Astrocyte (in vitro differentiated cells and primary cell): ENCODE measurements at regions not wholly inside any gene's neighbourhood (a gene's known extent, or its start where the extent isn't known, plus 50 kb on each side); places are given as distances from the start of the nearest gene placed in this dataset.

Experiments
- DNase-seq: peaks from one replicate; pipeline ENCODE4 v3.0.0-alpha.2; 2010; ENCODE audit warnings: low read depth
- FAIRE-seq: peaks from 2 replicates; lab custom pipeline; 2011; peaks lifted over from hg19 to GRCh38; lab: Jason Lieb, UNC
- H2AFZ ChIP-seq: 2 replicates; pipeline ENCODE4 v1.6.0; 2012; ENCODE audit warnings: low read depth, low read length, inconsistent platforms
- H3K27ac ChIP-seq: 2 replicates; pipeline ENCODE4 v1.5.1; 2011; ENCODE audit warnings: low read depth, low read length, inconsistent platforms
- H3K27me3 ChIP-seq: 2 replicates; pipeline ENCODE4 v1.6.0; 2011; ENCODE audit warnings: low read length, inconsistent platforms; ENCODE audit not compliant: insufficient read depth
- H3K36me3 ChIP-seq: 2 replicates; pipeline ENCODE4 v1.5.1; 2011; ENCODE audit warnings: low read length, inconsistent platforms; ENCODE audit not compliant: insufficient read depth
- H3K4me1 ChIP-seq: 2 replicates; pipeline ENCODE4 v1.5.1; 2011; ENCODE audit warnings: low read length, inconsistent platforms; ENCODE audit not compliant: insufficient read depth
- H3K4me2 ChIP-seq: 2 replicates; pipeline ENCODE4 v1.6.0; 2012; ENCODE audit warnings: low read length, inconsistent platforms
- H3K4me3 ChIP-seq: 2 replicates; pipeline ENCODE4 v1.5.1; 2011; ENCODE audit warnings: low read depth, mild to moderate bottlenecking, low read length, inconsistent platforms; ENCODE audit not compliant: insufficient read depth
- H3K79me2 ChIP-seq: 2 replicates; pipeline ENCODE4 v1.6.0; 2012; ENCODE audit warnings: mild to moderate bottlenecking, low read length, inconsistent platforms; ENCODE audit not compliant: insufficient read depth
- H3K9ac ChIP-seq: 2 replicates; pipeline ENCODE4 v1.6.0; 2012; ENCODE audit warnings: mild to moderate bottlenecking, low read length, inconsistent platforms
- H3K9me3 ChIP-seq: 2 replicates; pipeline ENCODE4 v1.5.1; 2012; ENCODE audit warnings: low read depth, mild to moderate bottlenecking, low read length, inconsistent platforms; ENCODE audit not compliant: insufficient read depth
- H4K20me1 ChIP-seq: 2 replicates; pipeline ENCODE4 v1.6.0; 2012; ENCODE audit warnings: low read length, inconsistent platforms; ENCODE audit not compliant: insufficient read depth
- H3K27ac Mint-ChIP-seq: one replicate; pipeline ENCODE4 v1.8.0; 2021; ENCODE audit warnings: mild to moderate bottlenecking, mixed read lengths; ENCODE audit not compliant: unreplicated experiment
- H3K27me3 Mint-ChIP-seq: one replicate; pipeline ENCODE4 v1.8.0; 2021; ENCODE audit warnings: low read depth, mixed read lengths; ENCODE audit not compliant: unreplicated experiment
- H3K36me3 Mint-ChIP-seq: one replicate; pipeline ENCODE4 v1.8.0; 2021; ENCODE audit warnings: low read depth, mixed read lengths; ENCODE audit not compliant: unreplicated experiment
- H3K4me1 Mint-ChIP-seq: one replicate; pipeline ENCODE4 v1.8.0; 2021; ENCODE audit warnings: low read depth, mixed read lengths; ENCODE audit not compliant: unreplicated experiment
- H3K4me3 Mint-ChIP-seq: one replicate; pipeline ENCODE4 v1.8.0; 2021; ENCODE audit warnings: mild to moderate bottlenecking, moderate library complexity, mixed read lengths; ENCODE audit not compliant: unreplicated experiment
- H3K9me3 Mint-ChIP-seq: one replicate; pipeline ENCODE4 v1.8.0; 2021; ENCODE audit warnings: mild to moderate bottlenecking, mixed read lengths; ENCODE audit not compliant: unreplicated experiment
- CTCF ChIP-seq: IDR thresholded peaks from 2 replicates; pipeline ENCODE4 v1.5.1; 2011; ENCODE audit warnings: low read depth, mild to moderate bottlenecking, inconsistent platforms, low read length, moderate library complexity; ENCODE audit not compliant: insufficient read depth
- EZH2 ChIP-seq: IDR thresholded peaks from 2 replicates; pipeline ENCODE4 v1.6.1; 2012; ENCODE audit warnings: mild to moderate bottlenecking, low read length, inconsistent platforms; ENCODE audit not compliant: insufficient read depth

GRCh38 chr5:28117691-28118090 lies 1079.3 kb upstream of the CDH9 start:
- no peak overlapping the region for H3K4me3 ChIP-seq
- H3K36me3 ChIP-seq, result no peaks in the 10 kb centered on the region
- Mint-ChIP-seq H3K27me3 (no peaks in the 10 kb centered on the region), H3K4me3 (no peak overlapping the region), H3K36me3 (no peaks in the 10 kb centered on the region), H3K27ac (no peak overlapping the region), H3K9me3 (peaks cover 3% of the 10 kb centered on the region), H3K4me1 (no peaks in the 10 kb centered on the region)
- H3K4me1 ChIP-seq, result no peaks in the 10 kb centered on the region
- no peaks in the 10 kb centered on the region for H4K20me1 ChIP-seq
- DNase-seq (no peak), FAIRE-seq (no peak)
- TF ChIP-seq CTCF (no peak), EZH2 (no peak)
- no peak overlapping the region for H3K27ac ChIP-seq
- H3K4me2 ChIP-seq, result no peak overlapping the region
- no peaks in the 10 kb centered on the region for H3K9me3 ChIP-seq
- H3K9ac ChIP-seq, result no peak overlapping the region
- H3K79me2 ChIP-seq, result no peaks in the 10 kb centered on the region
- no peaks in the 10 kb centered on the region for H3K27me3 ChIP-seq
- no peak overlapping the region for H2AFZ ChIP-seq

DNA sequence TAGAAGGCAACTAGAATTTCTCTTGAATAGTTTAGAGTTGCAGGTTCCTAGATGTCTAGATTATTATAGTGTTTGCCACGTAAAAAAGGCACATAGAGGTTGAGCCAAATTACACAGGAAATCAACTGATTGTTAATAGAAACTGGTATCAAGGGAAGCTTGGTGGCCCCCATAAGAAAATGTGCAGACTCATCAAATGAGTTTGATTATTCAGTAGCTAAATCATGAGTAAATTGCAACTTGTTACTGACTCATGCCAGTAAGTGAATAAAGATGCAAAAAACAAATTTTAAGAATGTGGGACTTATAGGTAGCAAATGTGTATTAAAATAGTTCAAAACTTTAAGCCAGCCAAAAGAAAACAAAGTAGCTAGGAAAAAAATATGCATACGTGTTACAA lies 1078.9 kb upstream of the CDH9 start:
- FAIRE-seq, result no peak
- Histone ChIP-seq H4K20me1 (no peaks in the 10 kb centered on the region), H3K79me2 (no peaks in the 10 kb centered on the region), H3K27ac (no peak overlapping the region), H3K4me3 (no peak overlapping the region), H2AFZ (no peak overlapping the region), H3K27me3 (no peaks in the 10 kb centered on the region), H3K36me3 (no peaks in the 10 kb centered on the region), H3K4me2 (no peak overlapping the region), H3K4me1 (no peaks in the 10 kb centered on the region), H3K9me3 (no peaks in the 10 kb centered on the region), H3K9ac (no peak overlapping the region)
- Mint-ChIP-seq H3K9me3 (peaks cover 3% of the 10 kb centered on the region), H3K4me1 (no peaks in the 10 kb centered on the region), H3K36me3 (no peaks in the 10 kb centered on the region), H3K4me3 (no peak overlapping the region), H3K27me3 (no peaks in the 10 kb centered on the region), H3K27ac (no peak overlapping the region)
- no peak for TF ChIP-seq CTCF
- DNase-seq, result no peak

DNA sequence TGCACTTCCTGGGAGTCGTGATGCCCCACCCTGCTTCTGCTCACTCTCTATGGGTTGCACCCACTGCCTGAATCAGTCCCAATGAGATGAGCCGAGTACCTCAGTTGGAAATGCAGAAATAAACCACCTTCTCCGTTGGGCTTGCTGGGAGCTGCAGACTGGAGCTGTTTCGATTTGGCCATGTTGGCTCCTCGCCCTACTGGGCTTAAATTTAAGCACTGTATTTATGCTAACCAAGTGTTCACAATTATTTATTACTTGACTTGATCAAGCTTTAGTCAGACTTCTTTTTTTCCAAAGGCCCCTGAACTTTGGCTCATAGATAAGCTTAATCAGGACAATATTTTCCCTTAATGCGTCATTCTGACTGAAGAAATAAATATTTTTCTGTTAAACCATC lies 1072.4 kb upstream of the CDH9 start:
- no peaks in the 10 kb centered on the region for H3K4me1 Mint-ChIP-seq
- Histone ChIP-seq H3K4me3 (no peak overlapping the region), H4K20me1 (no peaks in the 10 kb centered on the region), H2AFZ (no peak overlapping the region), H3K36me3 (no peaks in the 10 kb centered on the region), H3K79me2 (no peaks in the 10 kb centered on the region), H3K9ac (no peak overlapping the region), H3K4me2 (no peak overlapping the region), H3K27ac (no peak overlapping the region), H3K27me3 (no peaks in the 10 kb centered on the region), H3K4me1 (no peaks in the 10 kb centered on the region), H3K9me3 (no peaks in the 10 kb centered on the region)
- H3K36me3 Mint-ChIP-seq, result no peaks in the 10 kb centered on the region
- no peak overlapping the region for H3K27ac Mint-ChIP-seq
- FAIRE-seq, result no peak
- TF ChIP-seq CTCF (no peak), EZH2 (no peak)
- no peak for DNase-seq
- H3K4me3 Mint-ChIP-seq, result no peak overlapping the region
- no peaks in the 10 kb centered on the region for H3K27me3 Mint-ChIP-seq
- H3K9me3 Mint-ChIP-seq, result peaks cover 3% of the 10 kb centered on the region
